ENCODE measurements at regions not wholly inside any gene's neighbourhood (a gene's known extent, or its start where the extent isn't known, plus 50 kb on each side); places are given as distances from the start of the nearest gene placed in this dataset.

DNA sequence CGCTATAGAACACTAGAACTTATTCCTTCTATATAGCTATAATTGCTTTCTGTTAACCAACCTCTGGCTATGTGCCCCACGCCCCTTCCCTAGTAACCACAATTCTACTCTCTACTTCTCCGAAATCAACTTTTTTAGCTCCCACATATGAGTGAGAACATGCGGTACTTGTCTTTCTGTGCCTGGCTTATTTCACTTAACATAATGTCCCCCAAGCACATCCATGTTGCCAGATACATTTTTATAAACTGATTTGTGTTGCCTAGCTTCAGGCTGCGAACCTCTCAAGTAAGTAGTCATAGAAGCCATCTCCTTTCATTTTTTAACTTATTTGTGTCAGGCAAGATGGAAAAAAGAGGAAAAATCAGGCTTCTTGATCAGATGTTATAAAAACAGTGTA is 249.5 kb downstream of the TMEM167A start:
- no peak overlapping the region for H3K27ac ChIP-seq (ENCODE audit: extremely low read depth, low read depth, low read length)
- FAIRE-seq (no peak), ATAC-seq (no peak), DNase-seq (ENCODE audit: extremely low read depth in 1 of 4, low spot score in 3 of 4) (no peak)
- WGBS (ENCODE audit: insufficient coverage, low coverage, missing lambda C conversion rate) = 13% methylated on average over 5 of the region's 5 CpGs
- H3K9ac ChIP-seq (ENCODE audit: insufficient read depth in 1 of 2, low read depth in 2 of 2, low read length in 2 of 2) = no peak overlapping the region
- TF ChIP-seq NBN (IDR thresholded peaks at IDR 0.05; ENCODE audit: low read depth) = no peak
- TF ChIP-seq, protein P1, sequence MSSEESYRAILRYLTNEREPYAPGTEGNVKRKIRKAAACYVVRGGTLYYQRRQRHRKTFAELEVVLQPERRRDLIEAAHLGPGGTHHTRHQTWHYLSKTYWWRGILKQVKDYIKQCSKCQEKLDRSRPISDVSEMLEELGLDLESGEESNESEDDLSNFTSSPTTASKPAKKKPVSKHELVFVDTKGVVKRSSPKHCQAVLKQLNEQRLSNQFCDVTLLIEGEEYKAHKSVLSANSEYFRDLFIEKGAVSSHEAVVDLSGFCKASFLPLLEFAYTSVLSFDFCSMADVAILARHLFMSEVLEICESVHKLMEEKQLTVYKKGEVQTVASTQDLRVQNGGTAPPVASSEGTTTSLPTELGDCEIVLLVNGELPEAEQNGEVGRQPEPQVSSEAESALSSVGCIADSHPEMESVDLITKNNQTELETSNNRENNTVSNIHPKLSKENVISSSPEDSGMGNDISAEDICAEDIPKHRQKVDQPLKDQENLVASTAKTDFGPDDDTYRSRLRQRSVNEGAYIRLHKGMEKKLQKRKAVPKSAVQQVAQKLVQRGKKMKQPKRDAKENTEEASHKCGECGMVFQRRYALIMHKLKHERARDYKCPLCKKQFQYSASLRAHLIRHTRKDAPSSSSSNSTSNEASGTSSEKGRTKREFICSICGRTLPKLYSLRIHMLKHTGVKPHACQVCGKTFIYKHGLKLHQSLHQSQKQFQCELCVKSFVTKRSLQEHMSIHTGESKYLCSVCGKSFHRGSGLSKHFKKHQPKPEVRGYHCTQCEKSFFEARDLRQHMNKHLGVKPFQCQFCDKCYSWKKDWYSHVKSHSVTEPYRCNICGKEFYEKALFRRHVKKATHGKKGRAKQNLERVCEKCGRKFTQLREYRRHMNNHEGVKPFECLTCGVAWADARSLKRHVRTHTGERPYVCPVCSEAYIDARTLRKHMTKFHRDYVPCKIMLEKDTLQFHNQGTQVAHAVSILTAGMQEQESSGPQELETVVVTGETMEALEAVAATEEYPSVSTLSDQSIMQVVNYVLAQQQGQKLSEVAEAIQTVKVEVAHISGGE (CRISPR knock-in tag; IDR thresholded peaks at IDR 0.05) = no peak
- TF ChIP-seq HDAC3 (IDR thresholded peaks at IDR 0.05; ENCODE audit: borderline replicate concordance, partially characterized antibody) = no peak
- intact Hi-C loops (cut with micrococcal nuclease) (no loop called here), in situ Hi-C loops (cut with MboI) (no loop called here)
- no peak overlapping the region for H2AFZ ChIP-seq (ENCODE audit: low read depth, low read length)
- no peaks in the 10 kb centered on the region for H4K20me1 ChIP-seq (replicated peaks; ENCODE audit: control insufficient read depth, insufficient read depth, low read length)
- H3K27me3 ChIP-seq (ENCODE audit: control insufficient read depth in 2 of 2, insufficient read depth in 2 of 2, low read length in 2 of 2) = no peaks in the 10 kb centered on the region
- CTCF ChIA-PET (ENCODE audit: low intra/inter-chr PET ratio) = no interaction called here
- H3K9me3 ChIP-seq (replicated peaks; ENCODE audit: control insufficient read depth, insufficient read depth, low read depth, low read length) = no peaks in the 10 kb centered on the region
- H3K9me1 ChIP-seq (ENCODE audit: control insufficient read depth, insufficient read depth, low read length) = no peaks in the 10 kb centered on the region
- H3K79me2 ChIP-seq (ENCODE audit: control insufficient read depth, insufficient read depth, low read length) = no peaks in the 10 kb centered on the region
- H3K36me3 ChIP-seq (ENCODE audit: control insufficient read depth, insufficient read depth, low read length) = no peaks in the 10 kb centered on the region
- POLR2A ChIA-PET = no interaction called here
- H3K4me1 ChIP-seq (replicated peaks in 1 of 2; ENCODE audit: control insufficient read depth in 2 of 2, insufficient read depth in 2 of 2, low read length in 2 of 2) = no peaks in the 10 kb centered on the region
- BruUV-seq (replicated peaks) = no TSS peak
- H3K4me3 ChIP-seq = no peak overlapping the region
- H3K4me2 ChIP-seq (ENCODE audit: insufficient read depth, low read length) = no peak overlapping the region
